ENCODE measurements at regions not wholly inside any gene's neighbourhood (a gene's known extent, or its start where the extent isn't known, plus 50 kb on each side); places are given as distances from the start of the nearest gene placed in this dataset.

DNA sequence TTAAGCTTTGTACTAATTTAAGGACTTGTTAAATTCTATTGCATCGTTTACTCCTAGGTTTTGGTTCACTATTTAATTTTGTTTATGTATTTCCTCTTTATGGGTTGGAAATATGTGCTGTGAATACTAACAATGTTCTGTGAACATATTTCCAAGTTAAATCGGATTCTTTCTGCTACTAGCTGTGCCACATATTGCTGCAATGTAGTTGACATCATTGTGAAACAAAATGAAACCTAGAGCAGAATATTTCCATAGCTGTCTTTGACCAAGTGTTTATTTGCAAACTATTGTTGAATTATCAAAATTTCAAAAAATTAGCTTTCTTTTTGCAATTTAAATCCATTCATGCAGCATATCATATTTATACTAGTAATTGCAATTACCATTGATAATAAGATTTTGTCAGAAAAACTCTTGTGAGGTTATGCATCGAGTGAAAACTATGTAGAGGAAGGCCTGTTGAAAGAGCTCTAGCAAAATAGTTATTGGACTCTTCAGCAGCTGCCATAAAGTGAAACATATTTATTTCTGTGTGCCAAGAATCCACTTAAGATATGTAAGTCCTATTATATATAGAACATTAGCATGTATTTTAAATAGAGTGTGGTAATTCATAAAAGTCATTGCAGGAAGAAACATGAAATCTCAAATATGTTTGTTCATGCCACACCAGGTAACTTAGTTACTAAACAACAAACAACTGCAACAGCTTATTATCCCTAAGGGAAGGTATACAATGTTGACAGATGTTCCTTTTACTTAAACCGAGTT, 575.1 kb downstream of the SLITRK6 start:
- TF ChIP-seq, protein P1, sequence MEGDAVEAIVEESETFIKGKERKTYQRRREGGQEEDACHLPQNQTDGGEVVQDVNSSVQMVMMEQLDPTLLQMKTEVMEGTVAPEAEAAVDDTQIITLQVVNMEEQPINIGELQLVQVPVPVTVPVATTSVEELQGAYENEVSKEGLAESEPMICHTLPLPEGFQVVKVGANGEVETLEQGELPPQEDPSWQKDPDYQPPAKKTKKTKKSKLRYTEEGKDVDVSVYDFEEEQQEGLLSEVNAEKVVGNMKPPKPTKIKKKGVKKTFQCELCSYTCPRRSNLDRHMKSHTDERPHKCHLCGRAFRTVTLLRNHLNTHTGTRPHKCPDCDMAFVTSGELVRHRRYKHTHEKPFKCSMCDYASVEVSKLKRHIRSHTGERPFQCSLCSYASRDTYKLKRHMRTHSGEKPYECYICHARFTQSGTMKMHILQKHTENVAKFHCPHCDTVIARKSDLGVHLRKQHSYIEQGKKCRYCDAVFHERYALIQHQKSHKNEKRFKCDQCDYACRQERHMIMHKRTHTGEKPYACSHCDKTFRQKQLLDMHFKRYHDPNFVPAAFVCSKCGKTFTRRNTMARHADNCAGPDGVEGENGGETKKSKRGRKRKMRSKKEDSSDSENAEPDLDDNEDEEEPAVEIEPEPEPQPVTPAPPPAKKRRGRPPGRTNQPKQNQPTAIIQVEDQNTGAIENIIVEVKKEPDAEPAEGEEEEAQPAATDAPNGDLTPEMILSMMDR (IDR thresholded peaks at IDR 0.05 in 8 of 11, conservative IDR thresholded peaks at IDR 0.05 in 3 of 11) = no peak
- no peak for TF ChIP-seq POLR2A (IDR thresholded peaks at IDR 0.05)
